H1 (cell line): ENCODE measurements at regions not wholly inside any gene's neighbourhood (a gene's known extent, or its start where the extent isn't known, plus 50 kb on each side); places are given as distances from the start of the nearest gene placed in this dataset.

Experiments
- CTCF ChIA-PET: fragments of 300-600 bp; sonication (Branson Sonifier 250); formaldehyde crosslinking; loops from one replicate; lab custom pipeline; 2021; ENCODE audit not compliant: partially characterized antibody; lab: Charles Lee
- POLR2A ChIA-PET: fragments of 300-600 bp; sonication (Branson Sonifier 250); formaldehyde crosslinking; loops from one replicate; lab custom pipeline; 2021; ENCODE audit warnings: inconsistent platforms; ENCODE audit not compliant: partially characterized antibody; lab: Charles Lee
- DNase-seq, 2 experiments: peaks; one replicate each; pipeline versions ENCODE4 v3.0.0 to v3.0.0-alpha.2; 2010 to 2022; ENCODE audit warnings: low spot score in 2 of 2, low read depth in 1 of 2, mixed read lengths in 1 of 2
- FAIRE-seq: peaks from 2 replicates; lab custom pipeline; 2011; peaks lifted over from hg19 to GRCh38; lab: Jason Lieb, UNC
- H2AFZ ChIP-seq: 2 replicates; pipeline ENCODE4 v1.8.1; 2012; ENCODE audit warnings: low read length, inconsistent platforms
- H2AK5ac ChIP-seq: 2 replicates; pipeline ENCODE4 v1.6.1; 2013; ENCODE audit warnings: low read depth, low read length
- H2BK120ac ChIP-seq: replicated peaks from 2 replicates; pipeline ENCODE3; 2013; ENCODE audit warnings: low read depth, low read length, inconsistent platforms
- H2BK12ac ChIP-seq: 2 replicates; pipeline ENCODE4 v1.6.1; 2013; ENCODE audit warnings: low read depth, low read length
- H2BK15ac ChIP-seq: 2 replicates; pipeline ENCODE4 v1.6.1; 2013; ENCODE audit warnings: low read length
- H2BK20ac ChIP-seq: 2 replicates; pipeline ENCODE4 v1.6.1; 2013; ENCODE audit warnings: low read length
- H2BK5ac ChIP-seq: 2 replicates; pipeline ENCODE4 v1.6.1; 2013; ENCODE audit warnings: low read depth, low read length
- H3K14ac ChIP-seq: 2 replicates; pipeline ENCODE4 v1.6.1; 2013; ENCODE audit warnings: inconsistent platforms; ENCODE audit not compliant: insufficient read length
- H3K18ac ChIP-seq: 2 replicates; pipeline ENCODE4 v1.6.1; 2013; ENCODE audit warnings: low read length; ENCODE audit errors: extremely low read depth
- H3K23ac ChIP-seq: 2 replicates; pipeline ENCODE4 v1.6.1; 2013; ENCODE audit warnings: inconsistent platforms; ENCODE audit not compliant: insufficient read length
- H3K23me2 ChIP-seq: 2 replicates; pipeline ENCODE4 v1.6.1; 2013; ENCODE audit warnings: low read depth, low read length
- H3K27ac ChIP-seq: 2 replicates; pipeline ENCODE4 v1.6.1; 2011; ENCODE audit warnings: low read depth, low read length, inconsistent platforms
- H3K27me3 ChIP-seq, 4 experiments: replicated peaks in 1 of 4; 1 replicate in 1 of 4; 2 replicates in 3 of 4; pipeline versions ENCODE4 v1.6.1 to v1.8.1; 2011 to 2013; ENCODE audit warnings: low read length in 3 of 4, mild to moderate bottlenecking in 3 of 4, inconsistent platforms in 2 of 4, mixed read lengths in 2 of 4, moderate library complexity in 1 of 4; ENCODE audit not compliant: control insufficient read depth in 3 of 4, insufficient read depth in 3 of 4; ENCODE audit errors: extremely low read depth in 1 of 4
- H3K36me3 ChIP-seq, 4 experiments: 2 replicates each; pipeline versions ENCODE4 v1.6.1 to v1.8.1; 2011 to 2013; ENCODE audit warnings: mild to moderate bottlenecking in 4 of 4, low read length in 3 of 4, moderate library complexity in 2 of 4, control low read depth in 1 of 4, inconsistent platforms in 1 of 4; ENCODE audit not compliant: insufficient read depth in 4 of 4, control insufficient read depth in 2 of 4
- H3K4ac ChIP-seq: replicated peaks from 2 replicates; pipeline ENCODE3; 2013; ENCODE audit warnings: low read length, low read depth, mixed read lengths, inconsistent platforms; ENCODE audit not compliant: insufficient read length
- H3K4me1 ChIP-seq, 4 experiments: replicated peaks in 1 of 4; 1 replicate in 1 of 4; 2 replicates in 3 of 4; pipeline versions ENCODE4 v1.6.1 to v1.8.1; 2011 to 2013; ENCODE audit warnings: low read length in 3 of 4, inconsistent platforms in 2 of 4, mixed read lengths in 1 of 4; ENCODE audit not compliant: insufficient read depth in 4 of 4, control insufficient read depth in 3 of 4
- H3K4me2 ChIP-seq, 2 experiments: 2 replicates each; pipeline versions ENCODE4 v1.6.1 to v1.8.1; 2011 to 2013; ENCODE audit warnings: low read depth in 2 of 2, low read length in 2 of 2, control low read depth in 1 of 2, inconsistent platforms in 1 of 2, mild to moderate bottlenecking in 1 of 2; ENCODE audit not compliant: insufficient read depth in 1 of 2
- H3K4me3 ChIP-seq, 4 experiments: fragments of 200-600, 300-600 bp in 1 of 4; sonication (generic), shearing (Covaris generic), sonication (Bioruptor Twin) in 1 of 4; 2 replicates each; pipeline versions ENCODE4 v1.5.1 to v1.8.1; 2011 to 2016; ENCODE audit warnings: low read length in 4 of 4, low read depth in 3 of 4, control low read depth in 2 of 4, inconsistent platforms in 2 of 4, mild to moderate bottlenecking in 2 of 4, mixed read lengths in 1 of 4, moderate library complexity in 1 of 4; ENCODE audit not compliant: insufficient read depth in 2 of 4; ENCODE audit errors: extremely low read depth in 1 of 4
- H3K56ac ChIP-seq: replicated peaks from 2 replicates; pipeline ENCODE3; 2013; ENCODE audit warnings: low read depth, mild to moderate bottlenecking, mixed read lengths, low read length, inconsistent platforms; ENCODE audit not compliant: insufficient read length
- H3K79me1 ChIP-seq: 2 replicates; pipeline ENCODE4 v1.6.1; 2013; ENCODE audit warnings: low read depth, low read length, control low read depth
- H3K79me2 ChIP-seq, 2 experiments: 2 replicates each; pipeline versions ENCODE4 v1.6.1 to v1.8.1; 2012 to 2013; ENCODE audit warnings: low read length in 2 of 2, mild to moderate bottlenecking in 2 of 2, inconsistent platforms in 1 of 2; ENCODE audit not compliant: insufficient read depth in 2 of 2, control insufficient read depth in 1 of 2
- H3K9ac ChIP-seq, 4 experiments: replicated peaks in 1 of 4; 1 replicate in 1 of 4; 2 replicates in 3 of 4; pipeline versions ENCODE4 v1.6.1 to v1.8.1; 2011 to 2013; ENCODE audit warnings: low read depth in 3 of 4, low read length in 3 of 4, control low read depth in 2 of 4, mild to moderate bottlenecking in 2 of 4, moderate library complexity in 2 of 4, inconsistent platforms in 1 of 4; ENCODE audit errors: extremely low read depth in 1 of 4
- H3K9me3 ChIP-seq, 2 experiments: 2 replicates each; pipeline versions ENCODE4 v1.6.1 to v1.8.1; 2012 to 2013; ENCODE audit warnings: mild to moderate bottlenecking in 2 of 2, moderate library complexity in 2 of 2, control low read depth in 1 of 2, inconsistent platforms in 1 of 2, low read depth in 1 of 2, low read length in 1 of 2, mixed read lengths in 1 of 2; ENCODE audit not compliant: insufficient read depth in 2 of 2
- H4K20me1 ChIP-seq, 2 experiments: replicated peaks in 1 of 2; 2 replicates each; pipeline versions ENCODE3 to v1.8.1; 2011 to 2013; ENCODE audit warnings: inconsistent platforms in 2 of 2, low read length in 2 of 2, mild to moderate bottlenecking in 1 of 2; ENCODE audit not compliant: insufficient read depth in 2 of 2, control insufficient read depth in 1 of 2
- H4K5ac ChIP-seq: 2 replicates; pipeline ENCODE4 v1.6.1; 2013; ENCODE audit warnings: low read length, low read depth, mixed read lengths, inconsistent platforms; ENCODE audit not compliant: insufficient read length
- H4K8ac ChIP-seq: 2 replicates; pipeline ENCODE4 v1.8.0; 2013; ENCODE audit warnings: mild to moderate bottlenecking, moderate library complexity, low read length, inconsistent platforms; ENCODE audit not compliant: insufficient read depth; ENCODE audit errors: extremely low read depth
- H4K91ac ChIP-seq: replicated peaks from 2 replicates; pipeline ENCODE3; 2013; ENCODE audit warnings: low read length, mixed read lengths, inconsistent platforms; ENCODE audit not compliant: insufficient read length
- BRCA1 ChIP-seq: IDR thresholded peaks from 2 replicates; pipeline ENCODE4 v1.6.1; 2012; ENCODE audit warnings: low read depth, low read length, improper control_type of control experiment
- CEBPB ChIP-seq: IDR thresholded peaks from 2 replicates; pipeline ENCODE4 v1.6.1; 2012; ENCODE audit warnings: low read depth, low read length
- JUND ChIP-seq: IDR thresholded peaks from 2 replicates; pipeline ENCODE4 v1.6.1; 2011; ENCODE audit warnings: mild to moderate bottlenecking, improper control_type of control experiment, low read length
- PHF8 ChIP-seq: fragments of 200-600 bp; sonication (generic); conservative IDR thresholded peaks from 2 replicates; pipeline ENCODE4 v1.7.1; 2012; ENCODE audit warnings: low read depth, mild to moderate bottlenecking, inconsistent platforms, low read length, moderate library complexity
- POLR2AphosphoS5 ChIP-seq: IDR thresholded peaks from 2 replicates; pipeline ENCODE4 v1.6.1; 2011; ENCODE audit warnings: low read depth, low read length
- POU5F1 ChIP-seq: IDR thresholded peaks from 2 replicates; pipeline ENCODE4 v1.6.1; 2011; ENCODE audit warnings: low read depth, mild to moderate bottlenecking, low read length, moderate library complexity
- SIN3A ChIP-seq, 2 experiments: IDR thresholded peaks in 1 of 2; conservative IDR thresholded peaks in 1 of 2; 2 replicates each; pipeline ENCODE4 v1.6.1; 2011 to 2012; ENCODE audit warnings: low read length in 2 of 2, improper control_type of control experiment in 1 of 2, low read depth in 1 of 2, mild to moderate bottlenecking in 1 of 2
- SP1 ChIP-seq: IDR thresholded peaks from 2 replicates; pipeline ENCODE4 v1.6.1; 2011; ENCODE audit warnings: low read depth, low read length
- SUZ12 ChIP-seq: fragments of 200-600 bp; sonication (generic); IDR thresholded peaks from 2 replicates; pipeline ENCODE4 v1.6.1; 2012; ENCODE audit warnings: mild to moderate bottlenecking, inconsistent platforms, low read length, moderate library complexity, mixed read lengths
- TAF1 ChIP-seq: IDR thresholded peaks from 2 replicates; pipeline ENCODE4 v1.6.1; 2011; ENCODE audit warnings: mild to moderate bottlenecking, low read depth, low read length
- TCF12 ChIP-seq: IDR thresholded peaks from 2 replicates; pipeline ENCODE4 v1.6.1; 2011; ENCODE audit warnings: low read depth, mild to moderate bottlenecking, low read length
- YY1 ChIP-seq: IDR thresholded peaks from 2 replicates; pipeline ENCODE4 v1.6.1; 2011; ENCODE audit warnings: low read depth, mild to moderate bottlenecking, low read length
- WGBS, 2 experiments: shearing (Covaris generic) in 1 of 2; methylation state at CpG; one replicate each; pipeline versions ENCODE4 v1.1.6 to v1.1.7; 2013 to 2015; ENCODE audit warnings: low lambda C conversion rate in 2 of 2, mixed read lengths in 2 of 2, inconsistent platforms in 1 of 2, low coverage in 1 of 2, missing lambda C conversion rate in 1 of 2; ENCODE audit not compliant: insufficient replicate concordance in 2 of 2, insufficient coverage in 1 of 2, insufficient read length in 1 of 2; ENCODE audit errors: extremely low coverage in 1 of 2, missing lambda C conversion rate in 1 of 2; 5-methylcytosine and 5-hydroxymethylcytosine counted together
- TF ChIP-seq, protein P1 (sequence below): IDR thresholded peaks from 2 replicates; pipeline ENCODE4 v1.6.1; 2012; ENCODE audit warnings: inconsistent platforms
- TF ChIP-seq, protein P2 (sequence below): IDR thresholded peaks from 2 replicates; pipeline ENCODE4 v1.6.1; 2011; ENCODE audit warnings: low read depth, mild to moderate bottlenecking, low read length; ENCODE audit not compliant: insufficient read depth

DNA sequence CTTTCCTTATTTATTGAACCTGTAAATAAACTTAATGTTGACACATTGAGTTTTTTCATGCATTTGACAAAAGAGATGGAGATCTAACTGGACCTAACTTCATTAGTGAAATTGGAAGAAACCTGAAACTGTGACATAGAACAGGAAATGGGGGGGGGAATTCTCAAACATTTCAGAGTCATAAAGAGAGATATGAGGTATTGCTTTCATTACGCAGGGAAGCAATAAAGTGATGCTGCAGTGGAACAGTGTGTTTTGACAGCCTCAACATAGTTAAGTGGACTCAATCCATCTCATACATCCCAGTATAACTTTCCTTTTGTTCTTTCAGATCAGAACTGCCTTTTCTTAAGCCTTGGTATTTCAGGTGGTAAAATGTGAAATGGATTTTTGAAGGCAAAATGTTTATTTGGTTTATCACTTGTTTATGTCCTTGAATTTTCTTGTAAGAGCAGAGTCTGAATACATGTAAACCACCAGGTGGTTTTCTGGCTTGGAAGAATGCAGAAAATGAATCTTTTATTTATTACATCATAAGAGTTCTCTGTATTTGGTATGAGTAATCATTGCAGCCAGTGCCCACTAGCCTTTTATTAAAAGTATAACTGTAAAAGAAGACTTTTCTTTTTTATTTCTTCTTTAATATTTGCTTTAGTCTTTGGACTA is 132.5 kb downstream of the ZNF326 start:
- H3K79me2 ChIP-seq: no peaks in the 10 kb centered on the region
- no peak overlapping the region for H4K91ac ChIP-seq
- no peaks in the 10 kb centered on the region; the same call in 1 of the 2 replicates for H3K23me2 ChIP-seq
- no peak overlapping the region for H3K14ac ChIP-seq
- FAIRE-seq (no peak), DNase-seq (no peak)
- no peak overlapping the region for H3K9ac ChIP-seq
- H2BK120ac ChIP-seq: no peak overlapping the region
- no peak overlapping the region for H3K18ac ChIP-seq
- no peak overlapping the region for H2BK5ac ChIP-seq
- H4K8ac ChIP-seq: no peak overlapping the region
- no peak overlapping the region for H3K4ac ChIP-seq
- WGBS, 2 experiments: 93% methylated on average over 1 of the region's 1 CpG; no CpG with 5 or more reads in 1 of the 2 experiments
- H3K23ac ChIP-seq: no peak overlapping the region
- no peak overlapping the region for H2BK15ac ChIP-seq
- H3K4me2 ChIP-seq: no peak overlapping the region
- H3K9me3 ChIP-seq: no peaks in the 10 kb centered on the region
- H3K27me3 ChIP-seq: no peaks in the 10 kb centered on the region
- no peak overlapping the region for H3K4me3 ChIP-seq
- no peak overlapping the region for H3K27ac ChIP-seq
- no peaks in the 10 kb centered on the region for H3K79me1 ChIP-seq
- no peak overlapping the region for H2AK5ac ChIP-seq
- no peak overlapping the region for H4K5ac ChIP-seq
- H2AFZ ChIP-seq: no peak overlapping the region
- no peak overlapping the region for H2BK12ac ChIP-seq
- no peaks in the 10 kb centered on the region for H3K36me3 ChIP-seq
- no peak overlapping the region for H3K56ac ChIP-seq
- ChIA-PET POLR2A (no interaction called here), CTCF (interaction anchor here (0.6 to 1.0 kb wide), 2 partner anchors 21 to 625 kb away, joined by 3 read pairs; no protein-coding TSS in a partner anchor)
- peaks cover 0 to 1% of the 10 kb centered on the region in 2 experiments for H4K20me1 ChIP-seq
- H3K4me1 ChIP-seq: no peaks in the 10 kb centered on the region
- H2BK20ac ChIP-seq: no peak overlapping the region
- TF ChIP-seq, protein P1, sequence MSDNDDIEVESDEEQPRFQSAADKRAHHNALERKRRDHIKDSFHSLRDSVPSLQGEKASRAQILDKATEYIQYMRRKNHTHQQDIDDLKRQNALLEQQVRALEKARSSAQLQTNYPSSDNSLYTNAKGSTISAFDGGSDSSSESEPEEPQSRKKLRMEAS: no peak
- TF ChIP-seq YY1: no peak
- TF ChIP-seq CEBPB: no peak
- no peak for TF ChIP-seq TCF12
- no peak for TF ChIP-seq SIN3A (conservative IDR thresholded peaks at IDR 0.05 in 1 of 2, IDR thresholded peaks at IDR 0.05 in 1 of 2; ENCODE audit: low read depth in 1 of 2, low read length in 2 of 2)
- TF ChIP-seq SP1: no peak
- TF ChIP-seq, protein P2, sequence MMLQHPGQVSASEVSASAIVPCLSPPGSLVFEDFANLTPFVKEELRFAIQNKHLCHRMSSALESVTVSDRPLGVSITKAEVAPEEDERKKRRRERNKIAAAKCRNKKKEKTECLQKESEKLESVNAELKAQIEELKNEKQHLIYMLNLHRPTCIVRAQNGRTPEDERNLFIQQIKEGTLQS: no peak
- no peak for TF ChIP-seq TAF1
- no peak for TF ChIP-seq PHF8
- TF ChIP-seq POLR2AphosphoS5: no peak
- no peak for TF ChIP-seq POU5F1
- no peak for TF ChIP-seq JUND
- TF ChIP-seq SUZ12: no peak
- no peak for TF ChIP-seq BRCA1
